ENCODE measurements at regions not wholly inside any gene's neighbourhood (a gene's known extent, or its start where the extent isn't known, plus 50 kb on each side); places are given as distances from the start of the nearest gene placed in this dataset.

DNA sequence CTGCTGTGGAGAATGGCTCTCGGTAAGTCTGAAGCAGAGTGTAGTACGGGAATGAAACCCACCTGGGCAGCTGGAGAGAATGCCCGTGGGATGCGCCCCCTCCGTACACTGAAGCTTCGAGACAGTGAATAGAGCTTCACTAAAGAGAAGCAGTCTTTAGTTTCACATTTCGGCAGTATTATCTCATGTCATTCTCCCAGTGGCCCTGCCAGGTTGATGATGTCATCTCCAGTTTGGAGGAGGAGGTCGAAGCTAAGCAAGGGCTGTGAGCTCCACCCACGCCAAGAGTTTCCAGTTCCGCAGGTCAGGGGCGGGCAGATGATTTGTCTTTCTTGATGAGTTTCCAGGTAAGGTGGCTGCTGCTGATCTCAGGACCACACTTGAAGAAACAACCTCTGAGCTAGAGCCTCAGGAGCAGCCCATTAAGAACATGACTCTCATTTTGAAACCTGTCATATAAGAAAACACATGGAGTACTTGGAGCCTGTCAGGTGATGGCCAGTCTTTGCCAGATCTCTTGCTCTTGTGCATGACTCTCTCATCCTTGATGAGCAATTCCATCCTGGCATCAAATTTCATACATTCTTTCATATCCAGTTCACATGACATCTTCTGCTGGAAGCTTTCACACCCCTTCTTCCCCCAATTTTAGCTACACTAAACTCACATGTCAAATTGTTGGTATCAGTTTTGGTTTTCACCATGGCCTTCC is 475.0 kb downstream of the RNF144A start:
- no peak for DNase-seq (ENCODE audit: low read depth)
- TF ChIP-seq, protein P1, sequence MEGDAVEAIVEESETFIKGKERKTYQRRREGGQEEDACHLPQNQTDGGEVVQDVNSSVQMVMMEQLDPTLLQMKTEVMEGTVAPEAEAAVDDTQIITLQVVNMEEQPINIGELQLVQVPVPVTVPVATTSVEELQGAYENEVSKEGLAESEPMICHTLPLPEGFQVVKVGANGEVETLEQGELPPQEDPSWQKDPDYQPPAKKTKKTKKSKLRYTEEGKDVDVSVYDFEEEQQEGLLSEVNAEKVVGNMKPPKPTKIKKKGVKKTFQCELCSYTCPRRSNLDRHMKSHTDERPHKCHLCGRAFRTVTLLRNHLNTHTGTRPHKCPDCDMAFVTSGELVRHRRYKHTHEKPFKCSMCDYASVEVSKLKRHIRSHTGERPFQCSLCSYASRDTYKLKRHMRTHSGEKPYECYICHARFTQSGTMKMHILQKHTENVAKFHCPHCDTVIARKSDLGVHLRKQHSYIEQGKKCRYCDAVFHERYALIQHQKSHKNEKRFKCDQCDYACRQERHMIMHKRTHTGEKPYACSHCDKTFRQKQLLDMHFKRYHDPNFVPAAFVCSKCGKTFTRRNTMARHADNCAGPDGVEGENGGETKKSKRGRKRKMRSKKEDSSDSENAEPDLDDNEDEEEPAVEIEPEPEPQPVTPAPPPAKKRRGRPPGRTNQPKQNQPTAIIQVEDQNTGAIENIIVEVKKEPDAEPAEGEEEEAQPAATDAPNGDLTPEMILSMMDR (conservative IDR thresholded peaks at IDR 0.05; ENCODE audit: low read depth, low read length): no peak
- H3K4me3 ChIP-seq (ENCODE audit: low read length): no peak overlapping the region

- DNase-seq (ENCODE audit: low read depth): no peak
- H3K4me3 ChIP-seq (ENCODE audit: low read length): no peak overlapping the region
- TF ChIP-seq, protein P1 (conservative IDR thresholded peaks at IDR 0.05; ENCODE audit: low read depth, low read length): no peak
Measured at GRCh38 chr2:7394195-7394594, 477.0 kb downstream of the RNF144A start.

- no peak overlapping the region for H3K4me3 ChIP-seq (ENCODE audit: low read length)
- no peak for DNase-seq (ENCODE audit: low read depth)
- TF ChIP-seq, protein P1 (conservative IDR thresholded peaks at IDR 0.05; ENCODE audit: low read depth, low read length): no peak
Measured at GRCh38 chr2:7400628-7401027, 483.4 kb downstream of the RNF144A start.

DNA sequence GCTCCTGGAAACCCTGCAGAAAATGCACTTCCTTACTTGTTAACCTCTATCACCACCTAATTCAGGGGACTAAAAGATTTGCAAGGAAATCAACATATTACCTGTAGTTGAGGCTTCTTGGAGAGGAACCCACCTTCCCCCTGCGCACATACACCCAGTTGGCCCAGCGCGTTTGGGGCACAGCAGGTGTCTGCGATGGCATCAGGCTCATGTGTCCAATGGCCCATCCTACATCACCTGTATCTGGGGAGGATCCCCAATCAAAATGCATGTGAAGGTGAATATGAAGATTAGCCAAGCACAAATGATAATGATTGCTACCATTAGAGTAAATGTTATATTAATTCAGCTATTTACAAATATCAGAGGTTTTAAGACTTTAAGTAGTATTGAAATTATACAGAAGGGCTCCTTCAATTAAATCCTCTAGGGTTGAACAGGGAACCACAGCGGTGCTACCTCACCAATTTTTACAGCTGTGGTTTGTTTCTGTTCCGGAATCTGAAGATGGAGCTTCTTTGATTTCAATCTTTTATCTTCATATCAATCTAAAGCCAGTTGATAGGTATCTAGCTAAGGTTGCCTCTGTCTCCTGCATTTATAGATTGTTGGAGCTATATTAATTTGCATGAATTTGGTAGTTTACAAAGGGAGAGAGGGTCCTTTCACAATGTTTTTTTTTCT is 486.0 kb downstream of the RNF144A start:
- no peak overlapping the region for H3K4me3 ChIP-seq (ENCODE audit: low read length)
- TF ChIP-seq, protein P1 (conservative IDR thresholded peaks at IDR 0.05; ENCODE audit: low read depth, low read length): no peak
- DNase-seq (ENCODE audit: low read depth): no peak

- no peak overlapping the region for H3K4me3 ChIP-seq (ENCODE audit: low read length)
- TF ChIP-seq, protein P1 (conservative IDR thresholded peaks at IDR 0.05; ENCODE audit: low read depth, low read length): no peak
- no peak for DNase-seq (ENCODE audit: low read depth)
Measured at GRCh38 chr2:7405861-7406715, 488.9 kb downstream of the RNF144A start.

DNA sequence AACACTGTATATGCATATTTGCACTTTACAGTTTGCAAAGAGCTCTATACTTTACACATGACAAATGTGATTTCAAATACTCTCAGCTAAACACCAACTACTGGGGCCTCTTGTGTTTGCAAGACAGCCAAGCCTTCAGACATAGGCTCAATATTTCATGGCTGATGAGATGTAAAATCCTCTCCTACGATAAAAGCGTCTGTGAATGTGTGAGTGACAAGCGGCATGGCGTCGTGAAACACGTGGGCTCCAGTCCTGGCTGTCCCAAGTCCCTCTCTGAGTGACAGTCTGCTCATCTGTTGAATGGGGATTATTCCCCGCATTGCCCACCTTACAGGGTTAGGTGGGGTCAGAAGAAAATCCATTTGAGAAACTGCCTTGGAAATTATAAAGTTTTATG is 489.8 kb downstream of the RNF144A start:
- no peak for DNase-seq (ENCODE audit: low read depth)
- TF ChIP-seq, protein P1 (conservative IDR thresholded peaks at IDR 0.05; ENCODE audit: low read depth, low read length): no peak

More for the DNA sequence above, 489.8 kb downstream of the RNF144A start:
- no peak overlapping the region for H3K4me3 ChIP-seq (ENCODE audit: low read length)

Measured in retinal pigment epithelial cell (primary cell).